LNCAP (cell line): ENCODE measurements at regions not wholly inside any gene's neighbourhood (a gene's known extent, or its start where the extent isn't known, plus 50 kb on each side); places are given as distances from the start of the nearest gene placed in this dataset.

Experiments used
- TF ChIP-seq, protein P1 (sequence below): fragments of 450-650 bp; IDR thresholded peaks from 2 replicates; pipeline ENCODE4 v1.5.1; 2017; ENCODE audit warnings: mild to moderate bottlenecking

DNA sequence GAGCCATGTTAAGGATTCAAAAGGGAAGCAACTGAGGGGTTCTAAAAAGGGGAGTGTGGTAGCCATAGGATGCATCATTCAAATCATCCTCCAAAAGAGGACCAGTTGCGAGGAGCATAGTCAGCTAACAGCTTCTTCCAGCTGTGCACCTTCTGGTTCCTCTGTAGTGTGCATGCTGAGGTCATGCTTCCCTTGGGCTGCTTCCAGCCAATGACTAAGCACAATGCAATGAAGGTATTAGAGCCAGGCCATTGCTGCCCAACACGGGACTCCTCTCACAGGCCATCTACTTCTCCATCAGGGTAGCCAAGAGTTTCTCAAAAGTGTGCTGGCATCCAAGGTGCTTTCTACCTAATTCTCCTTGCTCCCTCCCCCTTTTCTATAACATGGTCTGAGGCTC is 69.2 kb upstream of the ARID2 start:
- TF ChIP-seq, protein P1, sequence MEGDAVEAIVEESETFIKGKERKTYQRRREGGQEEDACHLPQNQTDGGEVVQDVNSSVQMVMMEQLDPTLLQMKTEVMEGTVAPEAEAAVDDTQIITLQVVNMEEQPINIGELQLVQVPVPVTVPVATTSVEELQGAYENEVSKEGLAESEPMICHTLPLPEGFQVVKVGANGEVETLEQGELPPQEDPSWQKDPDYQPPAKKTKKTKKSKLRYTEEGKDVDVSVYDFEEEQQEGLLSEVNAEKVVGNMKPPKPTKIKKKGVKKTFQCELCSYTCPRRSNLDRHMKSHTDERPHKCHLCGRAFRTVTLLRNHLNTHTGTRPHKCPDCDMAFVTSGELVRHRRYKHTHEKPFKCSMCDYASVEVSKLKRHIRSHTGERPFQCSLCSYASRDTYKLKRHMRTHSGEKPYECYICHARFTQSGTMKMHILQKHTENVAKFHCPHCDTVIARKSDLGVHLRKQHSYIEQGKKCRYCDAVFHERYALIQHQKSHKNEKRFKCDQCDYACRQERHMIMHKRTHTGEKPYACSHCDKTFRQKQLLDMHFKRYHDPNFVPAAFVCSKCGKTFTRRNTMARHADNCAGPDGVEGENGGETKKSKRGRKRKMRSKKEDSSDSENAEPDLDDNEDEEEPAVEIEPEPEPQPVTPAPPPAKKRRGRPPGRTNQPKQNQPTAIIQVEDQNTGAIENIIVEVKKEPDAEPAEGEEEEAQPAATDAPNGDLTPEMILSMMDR, result no peak

GRCh38 chr12:45663455-45663854 is 66.1 kb upstream of the ARID2 start:
- TF ChIP-seq, protein P1, result no peak

DNA sequence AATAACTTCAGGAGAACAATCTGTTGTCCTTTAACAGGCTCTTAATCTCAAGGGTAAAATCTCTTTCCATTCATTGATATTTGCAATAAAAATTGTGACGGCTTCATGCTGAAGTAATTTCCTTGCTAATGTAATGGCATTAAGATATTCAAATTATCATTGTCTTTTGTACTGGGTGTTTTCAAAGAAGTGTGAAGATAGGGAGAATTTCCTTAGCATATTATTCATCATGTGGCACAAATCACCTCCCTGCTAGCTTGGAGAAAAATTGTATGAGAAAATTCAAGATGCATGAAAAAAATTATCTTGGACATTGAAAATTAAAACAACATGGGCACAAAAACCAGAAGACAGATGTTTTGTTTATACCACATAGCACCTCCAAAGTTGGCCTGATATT is 63.6 kb upstream of the ARID2 start:
- TF ChIP-seq, protein P1, result no peak

GRCh38 chr12:45666396-45666795 is 63.1 kb upstream of the ARID2 start:
- TF ChIP-seq, protein P1, result no peak

DNA sequence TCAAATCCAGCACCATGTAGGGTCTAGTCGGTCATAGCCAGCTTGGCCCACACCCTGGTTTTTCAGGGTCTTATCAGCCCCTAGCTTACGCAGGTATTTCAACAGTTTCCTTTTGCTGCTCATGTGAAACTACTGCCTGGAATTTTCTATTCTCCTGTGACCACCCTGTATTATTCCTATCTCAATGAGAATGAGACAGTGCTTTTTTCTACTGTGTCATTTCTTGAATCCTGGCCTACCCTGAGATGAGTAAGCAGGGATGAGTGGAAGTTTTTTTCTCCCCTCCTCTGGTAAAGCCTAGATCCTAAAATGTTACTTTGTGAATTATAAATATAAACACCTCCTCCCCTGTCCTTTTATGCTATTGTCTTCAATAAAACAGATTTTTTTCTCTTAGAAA is 62.7 kb upstream of the ARID2 start:
- TF ChIP-seq, protein P1, result no peak

DNA sequence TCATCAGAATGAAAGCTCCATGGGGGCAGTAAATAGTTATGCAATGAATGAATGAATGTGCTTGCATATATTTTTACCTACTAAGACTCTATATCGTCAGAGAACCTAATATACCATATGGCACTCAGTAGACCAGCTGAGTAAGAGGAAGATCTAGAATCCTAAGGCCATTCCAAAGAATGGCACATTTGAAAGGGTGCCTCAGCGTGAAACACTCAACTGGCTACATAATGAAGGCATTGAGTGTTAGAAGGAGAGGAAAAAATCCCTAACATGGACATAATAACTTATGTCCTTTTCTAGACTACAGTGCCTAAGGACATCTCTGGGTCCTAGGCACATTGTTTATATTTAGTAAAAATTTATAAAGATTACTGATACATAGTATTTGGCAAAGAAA is 61.7 kb upstream of the ARID2 start:
- TF ChIP-seq, protein P1, result no peak

DNA sequence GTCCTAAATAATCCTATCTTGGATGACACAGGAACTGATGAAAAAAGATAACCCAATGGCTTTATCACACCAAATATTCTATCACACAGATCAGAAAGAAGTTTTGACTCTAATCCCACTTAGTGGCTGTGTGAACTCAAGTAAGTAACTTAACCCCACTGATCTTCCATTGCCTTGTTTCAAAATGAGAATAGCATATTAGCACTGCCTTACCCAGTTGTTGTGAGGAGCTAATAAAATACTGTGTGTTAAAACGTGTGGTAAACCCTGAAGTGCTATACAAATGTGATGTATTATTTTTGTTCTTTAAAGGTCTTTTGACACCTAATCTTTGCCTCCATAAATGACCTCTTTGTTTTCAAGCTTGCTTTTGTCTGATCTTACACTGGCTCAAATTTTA is 60.9 kb upstream of the ARID2 start:
- TF ChIP-seq, protein P1, result no peak

DNA sequence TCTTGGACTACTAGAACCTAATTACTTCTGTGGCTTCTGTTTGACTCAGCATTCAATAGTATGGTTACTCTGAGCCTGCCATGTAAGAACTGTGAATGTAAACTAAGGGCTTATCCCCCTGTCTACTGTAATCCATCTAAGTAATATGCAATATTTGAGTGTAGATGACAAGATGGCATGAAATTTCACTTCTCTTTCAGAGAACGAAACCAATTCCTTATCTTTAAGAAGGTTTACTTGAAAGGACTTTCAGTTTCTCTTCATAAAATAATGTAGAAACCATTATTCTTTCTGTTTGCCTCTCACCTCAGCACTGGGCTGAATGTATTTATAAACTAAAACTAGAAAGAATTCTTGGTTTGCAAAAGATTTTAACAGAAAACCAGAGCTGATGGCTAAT is 60.4 kb upstream of the ARID2 start:
- TF ChIP-seq, protein P1, result no peak
